Karpas-422 (cell line): ENCODE measurements at regions not wholly inside any gene's neighbourhood (a gene's known extent, or its start where the extent isn't known, plus 50 kb on each side); places are given as distances from the start of the nearest gene placed in this dataset.

ENCODE experiments used
- DNase-seq: peaks from one replicate; pipeline ENCODE4 v3.0.0-alpha.2; 2015
- H2AFZ ChIP-seq: fragments of 200-600 bp; sonication (generic); 2 replicates; pipeline ENCODE4 v1.6.1; 2014; ENCODE audit warnings: antibody characterized with exemption, low read length, mixed read lengths
- H3K27ac ChIP-seq: fragments of 200-600 bp; sonication (generic); 2 replicates; pipeline ENCODE4 v1.5.1; 2014; ENCODE audit warnings: mild to moderate bottlenecking, low read length, moderate library complexity
- H3K27me3 ChIP-seq: fragments of 200-600 bp; sonication (generic); 2 replicates; pipeline ENCODE4 v1.6.1; 2014; ENCODE audit warnings: low read length, mixed read lengths
- H3K36me3 ChIP-seq: fragments of 200-600 bp; sonication (generic); 2 replicates; pipeline ENCODE4 v1.6.1; 2014; ENCODE audit warnings: low read length, mixed read lengths; ENCODE audit not compliant: insufficient read depth
- H3K4me1 ChIP-seq: fragments of 200-600 bp; sonication (generic); 2 replicates; pipeline ENCODE4 v1.6.1; 2014; ENCODE audit warnings: mild to moderate bottlenecking, low read length, mixed read lengths
- H3K4me2 ChIP-seq: fragments of 200-600 bp; sonication (generic); 2 replicates; pipeline ENCODE4 v1.6.1; 2014; ENCODE audit warnings: low read length, low read depth, mild to moderate bottlenecking; ENCODE audit not compliant: poor library complexity, severe bottlenecking
- H3K4me3 ChIP-seq: fragments of 200-600 bp; sonication (generic); 2 replicates; pipeline ENCODE4 v1.5.1; 2014; ENCODE audit warnings: mild to moderate bottlenecking, antibody characterized with exemption, low read length, mixed read lengths
- H3K79me2 ChIP-seq: fragments of 200-600 bp; sonication (generic); 2 replicates; pipeline ENCODE4 v1.6.1; 2014; ENCODE audit warnings: mild to moderate bottlenecking, low read length, mixed read lengths
- H3K9ac ChIP-seq: fragments of 200-600 bp; sonication (generic); 2 replicates; pipeline ENCODE4 v1.6.0; 2014; ENCODE audit warnings: low read length
- H3K9me2 ChIP-seq: fragments of 200-600 bp; sonication (generic), shearing (Covaris generic); replicated peaks from 2 replicates; pipeline ENCODE4 v1.6.0; 2014; ENCODE audit warnings: mild to moderate bottlenecking, low read length, moderate library complexity; ENCODE audit not compliant: insufficient read depth
- H3K9me3 ChIP-seq: fragments of 300-700, 200-600 bp; sonication (generic); 2 replicates; pipeline ENCODE4 v1.6.1; 2014; ENCODE audit warnings: low read length, mixed read lengths
- H4K20me1 ChIP-seq: fragments of 200-600 bp; sonication (generic); 2 replicates; pipeline ENCODE4 v1.6.1; 2014; ENCODE audit warnings: mild to moderate bottlenecking, antibody characterized with exemption, low read length, low read depth; ENCODE audit not compliant: insufficient read depth

GRCh38 chr2:219835493-219835892, 208.1 kb downstream of the SLC4A3 start:
- no peaks in the 10 kb centered on the region for H3K79me2 ChIP-seq
- no peaks in the 10 kb centered on the region; the same call in none of the 2 replicates for H3K4me1 ChIP-seq
- H3K9me3 ChIP-seq = no peaks in the 10 kb centered on the region
- no peak for DNase-seq
- no peaks in the 10 kb centered on the region for H4K20me1 ChIP-seq
- no peak overlapping the region for H3K4me2 ChIP-seq
- H2AFZ ChIP-seq = no peak overlapping the region
- H3K27me3 ChIP-seq = no peaks in the 10 kb centered on the region
- no peak overlapping the region for H3K4me3 ChIP-seq
- no peaks in the 10 kb centered on the region for H3K36me3 ChIP-seq
- H3K9ac ChIP-seq = no peak overlapping the region
- H3K27ac ChIP-seq = no peak overlapping the region
- H3K9me2 ChIP-seq = no peaks in the 10 kb centered on the region

- H4K20me1 ChIP-seq = no peaks in the 10 kb centered on the region
- no peak overlapping the region for H2AFZ ChIP-seq
- H3K4me1 ChIP-seq = no peaks in the 10 kb centered on the region; the same call in 1 of the 2 replicates
- H3K9me2 ChIP-seq = no peaks in the 10 kb centered on the region
- no peaks in the 10 kb centered on the region for H3K36me3 ChIP-seq
- no peak overlapping the region for H3K4me3 ChIP-seq
- no peaks in the 10 kb centered on the region for H3K27me3 ChIP-seq
- H3K4me2 ChIP-seq = no peak overlapping the region
- peak; percentile 49 for DNase-seq
- no peak overlapping the region for H3K27ac ChIP-seq
- no peak overlapping the region for H3K9ac ChIP-seq
- H3K79me2 ChIP-seq = no peaks in the 10 kb centered on the region
- H3K9me3 ChIP-seq = no peaks in the 10 kb centered on the region
Measured at GRCh38 chr2:219836647-219837177, 209.3 kb downstream of the SLC4A3 start.

GRCh38 chr2:219844401-219845091, 217.1 kb downstream of the SLC4A3 start:
- Histone ChIP-seq H3K4me1 (peaks cover 19% of the 10 kb centered on the region), H4K20me1 (no peaks in the 10 kb centered on the region), H3K4me2 (peak overlapping the region; percentile 10), H3K27ac (peak overlapping the region; percentile 43; the same call in 1 of the 2 replicates), H2AFZ (no peak overlapping the region), H3K79me2 (peaks cover 5% of the 10 kb centered on the region; the same call in 1 of the 2 replicates), H3K9ac (no peak overlapping the region), H3K4me3 (no peak overlapping the region), H3K36me3 (no peaks in the 10 kb centered on the region), H3K27me3 (no peaks in the 10 kb centered on the region), H3K9me3 (no peaks in the 10 kb centered on the region), H3K9me2 (no peaks in the 10 kb centered on the region)
- DNase-seq = peak; percentile 60

GRCh38 chr2:219848882-219849281, 221.5 kb downstream of the SLC4A3 start:
- H4K20me1 ChIP-seq = no peaks in the 10 kb centered on the region
- H3K27ac ChIP-seq = no peak overlapping the region
- H3K27me3 ChIP-seq = no peaks in the 10 kb centered on the region
- DNase-seq = no peak
- H3K79me2 ChIP-seq = no peaks in the 10 kb centered on the region
- no peaks in the 10 kb centered on the region for H3K9me3 ChIP-seq
- H3K9me2 ChIP-seq = no peaks in the 10 kb centered on the region
- H3K4me2 ChIP-seq = no peak overlapping the region
- no peak overlapping the region for H3K4me3 ChIP-seq
- H3K4me1 ChIP-seq = peaks cover 12% of the 10 kb centered on the region
- H3K36me3 ChIP-seq = no peaks in the 10 kb centered on the region
- no peak overlapping the region for H2AFZ ChIP-seq
- H3K9ac ChIP-seq = no peak overlapping the region

GRCh38 chr2:219851169-219851568, 223.7 kb downstream of the SLC4A3 start:
- Histone ChIP-seq H3K4me2 (no peak overlapping the region), H2AFZ (no peak overlapping the region), H3K4me1 (no peaks in the 10 kb centered on the region), H3K79me2 (no peaks in the 10 kb centered on the region), H3K36me3 (no peaks in the 10 kb centered on the region), H3K27me3 (no peaks in the 10 kb centered on the region), H3K9me3 (no peaks in the 10 kb centered on the region), H3K9ac (no peak overlapping the region), H4K20me1 (no peaks in the 10 kb centered on the region), H3K27ac (no peak overlapping the region), H3K9me2 (no peaks in the 10 kb centered on the region), H3K4me3 (no peak overlapping the region)
- no peak for DNase-seq

GRCh38 chr2:219851801-219852481, 224.5 kb downstream of the SLC4A3 start:
- Histone ChIP-seq H3K9me2 (no peaks in the 10 kb centered on the region), H3K27ac (no peak overlapping the region), H3K36me3 (no peaks in the 10 kb centered on the region), H4K20me1 (no peaks in the 10 kb centered on the region), H3K9ac (no peak overlapping the region), H3K4me1 (no peaks in the 10 kb centered on the region), H3K79me2 (no peaks in the 10 kb centered on the region), H2AFZ (no peak overlapping the region), H3K27me3 (no peaks in the 10 kb centered on the region), H3K9me3 (no peaks in the 10 kb centered on the region), H3K4me3 (no peak overlapping the region), H3K4me2 (no peak overlapping the region)
- no peak for DNase-seq

- no peaks in the 10 kb centered on the region for H3K9me2 ChIP-seq
- DNase-seq = no peak
- H3K27ac ChIP-seq = no peak overlapping the region
- H3K4me2 ChIP-seq = no peak overlapping the region
- no peak overlapping the region for H3K4me3 ChIP-seq
- H2AFZ ChIP-seq = no peak overlapping the region
- no peaks in the 10 kb centered on the region for H4K20me1 ChIP-seq
- no peaks in the 10 kb centered on the region for H3K36me3 ChIP-seq
- no peaks in the 10 kb centered on the region for H3K4me1 ChIP-seq
- no peaks in the 10 kb centered on the region for H3K9me3 ChIP-seq
- no peaks in the 10 kb centered on the region for H3K79me2 ChIP-seq
- no peaks in the 10 kb centered on the region for H3K27me3 ChIP-seq
- H3K9ac ChIP-seq = no peak overlapping the region
Measured at GRCh38 chr2:219852626-219853025, 225.2 kb downstream of the SLC4A3 start.

GRCh38 chr2:219856602-219857001, 229.2 kb downstream of the SLC4A3 start:
- no peak overlapping the region for H3K4me3 ChIP-seq
- no peak for DNase-seq
- no peak overlapping the region for H2AFZ ChIP-seq
- no peak overlapping the region for H3K4me2 ChIP-seq
- 0 out of 2 replicates have a peak, but pooled peaks cover 2% of the 10 kb centered on the region for H3K79me2 ChIP-seq
- no peaks in the 10 kb centered on the region for H4K20me1 ChIP-seq
- H3K4me1 ChIP-seq = peaks cover 10% of the 10 kb centered on the region
- no peaks in the 10 kb centered on the region for H3K9me3 ChIP-seq
- H3K27me3 ChIP-seq = no peaks in the 10 kb centered on the region
- no peak overlapping the region for H3K9ac ChIP-seq
- H3K27ac ChIP-seq = no peak overlapping the region
- no peaks in the 10 kb centered on the region for H3K36me3 ChIP-seq
- no peaks in the 10 kb centered on the region for H3K9me2 ChIP-seq
